Stomach smooth muscle (tissue), 2 donors: ENCODE measurements at regions not wholly inside any gene's neighbourhood (a gene's known extent, or its start where the extent isn't known, plus 50 kb on each side); places are given as distances from the start of the nearest gene placed in this dataset.

Experiments used
- H3K27ac ChIP-seq: one replicate; pipeline ENCODE4 v1.7.0; 2013; ENCODE audit warnings: mild to moderate bottlenecking, low read length, inconsistent platforms
- H3K27me3 ChIP-seq, 2 donors: one replicate each; pipeline ENCODE4 v1.7.0; 2013; ENCODE audit warnings: low read length in 2 of 2; ENCODE audit not compliant: insufficient read depth in 2 of 2, control insufficient read depth in 1 of 2
- H3K36me3 ChIP-seq, 2 donors: one replicate each; pipeline ENCODE4 v1.7.0; 2013; ENCODE audit warnings: low read length in 2 of 2; ENCODE audit not compliant: control insufficient read depth in 2 of 2, insufficient read depth in 2 of 2
- H3K4me1 ChIP-seq: one replicate; pipeline ENCODE4 v1.7.0; 2013; ENCODE audit warnings: low read length; ENCODE audit not compliant: control insufficient read depth, insufficient read depth
- H3K4me3 ChIP-seq, 2 donors: one replicate each; pipeline ENCODE4 v1.7.0; 2013; ENCODE audit warnings: low read length in 2 of 2
- H3K9ac ChIP-seq, 2 donors: one replicate each; pipeline ENCODE4 v1.7.0; 2013; ENCODE audit warnings: low read length in 2 of 2, mild to moderate bottlenecking in 1 of 2
- H3K9me3 ChIP-seq, 2 donors: one replicate each; pipeline ENCODE4 v1.7.0; 2013; ENCODE audit warnings: low read length in 2 of 2; ENCODE audit not compliant: control insufficient read depth in 2 of 2
- donor health status: healthy.
- donor health status: Pancreatic carcinoma.

GRCh38 chr4:181388061-181388460 lies 855.1 kb upstream of the TENM3 start:
- no peak overlapping the region for H3K27ac ChIP-seq
- no peaks in the 10 kb centered on the region for H3K36me3 ChIP-seq
- H3K9ac ChIP-seq, result no peak overlapping the region
- no peaks in the 10 kb centered on the region for H3K27me3 ChIP-seq
- H3K4me1 ChIP-seq, result no peaks in the 10 kb centered on the region
- H3K9me3 ChIP-seq, result no peaks in the 10 kb centered on the region
- H3K4me3 ChIP-seq, result no peak overlapping the region

- Histone ChIP-seq H3K36me3 (no peaks in the 10 kb centered on the region), H3K4me1 (no peaks in the 10 kb centered on the region), H3K9me3 (no peaks in the 10 kb centered on the region), H3K4me3 (no peak overlapping the region), H3K27me3 (no peaks in the 10 kb centered on the region), H3K27ac (no peak overlapping the region), H3K9ac (no peak overlapping the region)
Measured at GRCh38 chr4:181416966-181417365, 826.2 kb upstream of the TENM3 start.

GRCh38 chr4:181418496-181418895 lies 824.7 kb upstream of the TENM3 start:
- H3K36me3 ChIP-seq, result no peaks in the 10 kb centered on the region
- H3K4me1 ChIP-seq, result no peaks in the 10 kb centered on the region
- no peak overlapping the region for H3K27ac ChIP-seq
- H3K9me3 ChIP-seq, result no peaks in the 10 kb centered on the region
- no peak overlapping the region for H3K9ac ChIP-seq
- H3K4me3 ChIP-seq, result no peak overlapping the region
- no peaks in the 10 kb centered on the region for H3K27me3 ChIP-seq

- H3K9ac ChIP-seq, result no peak overlapping the region
- no peak overlapping the region for H3K27ac ChIP-seq
- no peak overlapping the region for H3K4me3 ChIP-seq
- H3K4me1 ChIP-seq, result no peaks in the 10 kb centered on the region
- no peaks in the 10 kb centered on the region for H3K9me3 ChIP-seq
- H3K27me3 ChIP-seq, result no peaks in the 10 kb centered on the region
- no peaks in the 10 kb centered on the region for H3K36me3 ChIP-seq
Measured at GRCh38 chr4:181420950-181421349, 822.3 kb upstream of the TENM3 start.

GRCh38 chr4:181424362-181425016 lies 818.7 kb upstream of the TENM3 start:
- Histone ChIP-seq H3K27me3 (no peaks in the 10 kb centered on the region), H3K9ac (no peak overlapping the region), H3K4me3 (no peak overlapping the region), H3K4me1 (no peaks in the 10 kb centered on the region), H3K36me3 (no peaks in the 10 kb centered on the region), H3K9me3 (no peaks in the 10 kb centered on the region), H3K27ac (no peak overlapping the region)

- Histone ChIP-seq H3K27ac (no peak overlapping the region), H3K9me3 (no peaks in the 10 kb centered on the region), H3K9ac (no peak overlapping the region), H3K4me1 (no peaks in the 10 kb centered on the region), H3K4me3 (no peak overlapping the region), H3K27me3 (no peaks in the 10 kb centered on the region), H3K36me3 (no peaks in the 10 kb centered on the region)
Measured at GRCh38 chr4:181427076-181427475, 816.1 kb upstream of the TENM3 start.

GRCh38 chr4:181431006-181431405 lies 812.2 kb upstream of the TENM3 start:
- Histone ChIP-seq H3K4me1 (no peaks in the 10 kb centered on the region), H3K4me3 (no peak overlapping the region), H3K9me3 (no peaks in the 10 kb centered on the region), H3K27ac (no peak overlapping the region), H3K27me3 (no peaks in the 10 kb centered on the region), H3K36me3 (no peaks in the 10 kb centered on the region), H3K9ac (no peak overlapping the region)

- Histone ChIP-seq H3K4me3 (no peak overlapping the region), H3K27ac (no peak overlapping the region), H3K27me3 (no peaks in the 10 kb centered on the region), H3K36me3 (no peaks in the 10 kb centered on the region), H3K9ac (no peak overlapping the region), H3K9me3 (no peaks in the 10 kb centered on the region), H3K4me1 (no peaks in the 10 kb centered on the region)
Measured at GRCh38 chr4:181431661-181432060, 811.5 kb upstream of the TENM3 start.

GRCh38 chr4:181432335-181432734 lies 810.9 kb upstream of the TENM3 start:
- Histone ChIP-seq H3K9ac (no peak overlapping the region), H3K27me3 (no peaks in the 10 kb centered on the region), H3K27ac (no peak overlapping the region), H3K4me3 (no peak overlapping the region), H3K36me3 (no peaks in the 10 kb centered on the region), H3K4me1 (no peaks in the 10 kb centered on the region), H3K9me3 (no peaks in the 10 kb centered on the region)

- no peaks in the 10 kb centered on the region for H3K4me1 ChIP-seq
- no peaks in the 10 kb centered on the region for H3K36me3 ChIP-seq
- H3K4me3 ChIP-seq, result no peak overlapping the region
- no peak overlapping the region for H3K27ac ChIP-seq
- H3K9ac ChIP-seq, result no peak overlapping the region
- H3K9me3 ChIP-seq, result peaks cover 0 to 6% of the 10 kb centered on the region in 2 donors
- H3K27me3 ChIP-seq, result no peaks in the 10 kb centered on the region
Measured at GRCh38 chr4:181437895-181438294, 805.3 kb upstream of the TENM3 start.

- H3K9ac ChIP-seq, result no peak overlapping the region
- H3K4me1 ChIP-seq, result no peaks in the 10 kb centered on the region
- no peaks in the 10 kb centered on the region for H3K27me3 ChIP-seq
- no peak overlapping the region for H3K27ac ChIP-seq
- H3K36me3 ChIP-seq, result no peaks in the 10 kb centered on the region
- H3K9me3 ChIP-seq, result peaks cover 0 to 6% of the 10 kb centered on the region in 2 donors
- no peak overlapping the region for H3K4me3 ChIP-seq
Measured at GRCh38 chr4:181438641-181439040, 804.6 kb upstream of the TENM3 start.
